ENCODE measurements at regions not wholly inside any gene's neighbourhood (a gene's known extent, or its start where the extent isn't known, plus 50 kb on each side); places are given as distances from the start of the nearest gene placed in this dataset.

DNA sequence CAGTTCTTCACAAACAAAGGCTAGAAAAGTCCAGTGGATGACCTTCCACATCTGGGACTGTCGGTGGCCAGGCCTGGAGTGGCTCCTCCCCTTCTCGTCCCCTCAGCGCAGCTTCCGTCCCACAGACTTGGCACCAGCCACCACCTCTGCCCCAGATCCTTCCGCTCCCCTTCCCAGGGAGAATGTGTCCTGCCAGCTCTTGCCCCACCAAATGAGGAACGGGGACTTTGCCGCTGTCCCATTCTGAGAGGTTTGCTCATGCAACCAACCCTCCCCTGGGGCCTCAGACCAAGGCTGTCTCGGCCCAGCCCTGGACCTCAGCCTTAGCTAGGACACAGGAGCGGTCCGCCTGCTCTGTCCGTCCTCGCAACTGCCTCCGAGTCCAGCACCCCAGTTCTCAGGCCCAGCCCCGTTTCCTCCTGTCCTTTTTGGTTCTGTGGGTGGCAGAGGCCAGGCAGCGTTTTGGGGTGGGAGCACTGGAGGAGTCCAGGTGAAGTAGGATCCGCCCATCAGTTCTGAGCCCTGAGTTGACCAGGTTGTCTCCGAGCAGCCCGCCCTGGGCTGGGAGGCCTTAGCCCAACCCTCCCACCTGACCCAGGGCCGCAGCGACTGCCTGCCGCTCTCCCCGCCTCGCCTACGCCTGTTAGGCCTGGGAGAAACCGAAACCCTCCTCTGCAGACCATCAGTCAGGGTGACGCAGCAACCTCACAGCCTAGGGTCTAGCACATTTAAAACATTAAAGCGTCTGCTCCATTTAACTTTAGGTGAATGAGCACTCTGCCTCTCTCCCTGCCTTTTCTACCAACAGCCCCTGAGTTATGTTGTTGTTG, 284.3 kb downstream of the FOXO1 start:
- ChIA-PET CTCF (no interaction called here), POLR2A (interaction anchor here (0.5 kb wide), 1 partner anchor 624 kb away, joined by 3 read pairs; no protein-coding TSS in a partner anchor)
- Histone ChIP-seq H3K4me1 (ENCODE audit: control insufficient read depth, insufficient read depth, low read length) (no peaks in the 10 kb centered on the region), H3K4me3 (ENCODE audit: low read depth, low read length) (no peak overlapping the region), H3K9me3 (ENCODE audit: control insufficient read depth, insufficient read depth, low read depth, low read length) (no peaks in the 10 kb centered on the region), H3K27ac (ENCODE audit: extremely low read depth, low read depth, low read length) (no peak overlapping the region), H3K36me3 (ENCODE audit: control insufficient read depth in 2 of 2, insufficient read depth in 1 of 2, low read length in 2 of 2) (no peaks in the 10 kb centered on the region)
- TF ChIP-seq REPIN1 (tag by site-specific recombination; IDR thresholded peaks at IDR 0.05; ENCODE audit: low read depth) (no peak), ZNF843 (tag by site-specific recombination; IDR thresholded peaks at IDR 0.05) (no peak), ZNF404 (tag by site-specific recombination; IDR thresholded peaks at IDR 0.05) (no peak), ZNF510 (tag by site-specific recombination; IDR thresholded peaks at IDR 0.05; ENCODE audit: insufficient replicate concordance) (no peak), ZNF585B (tag by site-specific recombination; IDR thresholded peaks at IDR 0.05) (no peak), KLF1 (tag by site-specific recombination; IDR thresholded peaks at IDR 0.05) (no peak), ZBTB48 (tag by site-specific recombination; IDR thresholded peaks at IDR 0.05) (no peak), ZNF701 (tag by site-specific recombination; IDR thresholded peaks at IDR 0.05) (no peak), WT1 (tag by site-specific recombination; IDR thresholded peaks at IDR 0.05) (no peak)
- TF ChIP-seq, protein P1, sequence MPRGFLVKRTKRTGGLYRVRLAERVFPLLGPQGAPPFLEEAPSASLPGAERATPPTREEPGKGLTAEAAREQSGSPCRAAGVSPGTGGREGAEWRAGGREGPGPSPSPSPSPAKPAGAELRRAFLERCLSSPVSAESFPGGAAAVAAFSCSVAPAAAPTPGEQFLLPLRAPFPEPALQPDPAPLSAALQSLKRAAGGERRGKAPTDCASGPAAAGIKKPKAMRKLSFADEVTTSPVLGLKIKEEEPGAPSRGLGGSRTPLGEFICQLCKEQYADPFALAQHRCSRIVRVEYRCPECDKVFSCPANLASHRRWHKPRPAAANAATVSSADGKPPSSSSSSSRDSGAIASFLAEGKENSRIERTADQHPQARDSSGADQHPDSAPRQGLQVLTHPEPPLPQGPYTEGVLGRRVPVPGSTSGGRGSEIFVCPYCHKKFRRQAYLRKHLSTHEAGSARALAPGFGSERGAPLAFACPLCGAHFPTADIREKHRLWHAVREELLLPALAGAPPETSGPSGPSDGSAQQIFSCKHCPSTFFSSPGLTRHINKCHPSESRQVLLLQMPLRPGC (tag by site-specific recombination; IDR thresholded peaks at IDR 0.05), result no peak
- TF ChIP-seq, protein P2, sequence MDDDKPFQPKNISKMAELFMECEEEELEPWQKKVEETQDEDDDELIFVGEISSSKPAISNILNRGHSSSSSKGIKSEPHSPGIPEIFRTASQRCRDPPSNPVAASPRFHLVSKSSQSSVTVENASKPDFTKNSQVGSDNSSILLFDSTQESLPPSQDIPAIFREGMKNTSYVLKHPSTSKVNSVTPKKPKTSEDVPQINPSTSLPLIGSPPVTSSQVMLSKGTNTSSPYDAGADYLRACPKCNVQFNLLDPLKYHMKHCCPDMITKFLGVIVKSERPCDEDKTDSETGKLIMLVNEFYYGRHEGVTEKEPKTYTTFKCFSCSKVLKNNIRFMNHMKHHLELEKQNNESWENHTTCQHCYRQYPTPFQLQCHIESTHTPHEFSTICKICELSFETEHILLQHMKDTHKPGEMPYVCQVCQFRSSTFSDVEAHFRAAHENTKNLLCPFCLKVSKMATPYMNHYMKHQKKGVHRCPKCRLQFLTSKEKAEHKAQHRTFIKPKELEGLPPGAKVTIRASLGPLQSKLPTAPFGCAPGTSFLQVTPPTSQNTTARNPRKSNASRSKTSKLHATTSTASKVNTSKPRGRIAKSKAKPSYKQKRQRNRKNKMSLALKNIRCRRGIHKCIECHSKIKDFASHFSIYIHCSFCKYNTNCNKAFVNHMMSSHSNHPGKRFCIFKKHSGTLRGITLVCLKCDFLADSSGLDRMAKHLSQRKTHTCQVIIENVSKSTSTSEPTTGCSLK (tag by site-specific recombination; IDR thresholded peaks at IDR 0.05), result no peak
- TF ChIP-seq, protein P3, sequence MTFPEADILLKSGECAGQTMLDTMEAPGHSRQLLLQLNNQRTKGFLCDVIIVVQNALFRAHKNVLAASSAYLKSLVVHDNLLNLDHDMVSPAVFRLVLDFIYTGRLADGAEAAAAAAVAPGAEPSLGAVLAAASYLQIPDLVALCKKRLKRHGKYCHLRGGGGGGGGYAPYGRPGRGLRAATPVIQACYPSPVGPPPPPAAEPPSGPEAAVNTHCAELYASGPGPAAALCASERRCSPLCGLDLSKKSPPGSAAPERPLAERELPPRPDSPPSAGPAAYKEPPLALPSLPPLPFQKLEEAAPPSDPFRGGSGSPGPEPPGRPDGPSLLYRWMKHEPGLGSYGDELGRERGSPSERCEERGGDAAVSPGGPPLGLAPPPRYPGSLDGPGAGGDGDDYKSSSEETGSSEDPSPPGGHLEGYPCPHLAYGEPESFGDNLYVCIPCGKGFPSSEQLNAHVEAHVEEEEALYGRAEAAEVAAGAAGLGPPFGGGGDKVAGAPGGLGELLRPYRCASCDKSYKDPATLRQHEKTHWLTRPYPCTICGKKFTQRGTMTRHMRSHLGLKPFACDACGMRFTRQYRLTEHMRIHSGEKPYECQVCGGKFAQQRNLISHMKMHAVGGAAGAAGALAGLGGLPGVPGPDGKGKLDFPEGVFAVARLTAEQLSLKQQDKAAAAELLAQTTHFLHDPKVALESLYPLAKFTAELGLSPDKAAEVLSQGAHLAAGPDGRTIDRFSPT (tag by site-specific recombination; IDR thresholded peaks at IDR 0.05), result no peak
- TF ChIP-seq, protein P4, sequence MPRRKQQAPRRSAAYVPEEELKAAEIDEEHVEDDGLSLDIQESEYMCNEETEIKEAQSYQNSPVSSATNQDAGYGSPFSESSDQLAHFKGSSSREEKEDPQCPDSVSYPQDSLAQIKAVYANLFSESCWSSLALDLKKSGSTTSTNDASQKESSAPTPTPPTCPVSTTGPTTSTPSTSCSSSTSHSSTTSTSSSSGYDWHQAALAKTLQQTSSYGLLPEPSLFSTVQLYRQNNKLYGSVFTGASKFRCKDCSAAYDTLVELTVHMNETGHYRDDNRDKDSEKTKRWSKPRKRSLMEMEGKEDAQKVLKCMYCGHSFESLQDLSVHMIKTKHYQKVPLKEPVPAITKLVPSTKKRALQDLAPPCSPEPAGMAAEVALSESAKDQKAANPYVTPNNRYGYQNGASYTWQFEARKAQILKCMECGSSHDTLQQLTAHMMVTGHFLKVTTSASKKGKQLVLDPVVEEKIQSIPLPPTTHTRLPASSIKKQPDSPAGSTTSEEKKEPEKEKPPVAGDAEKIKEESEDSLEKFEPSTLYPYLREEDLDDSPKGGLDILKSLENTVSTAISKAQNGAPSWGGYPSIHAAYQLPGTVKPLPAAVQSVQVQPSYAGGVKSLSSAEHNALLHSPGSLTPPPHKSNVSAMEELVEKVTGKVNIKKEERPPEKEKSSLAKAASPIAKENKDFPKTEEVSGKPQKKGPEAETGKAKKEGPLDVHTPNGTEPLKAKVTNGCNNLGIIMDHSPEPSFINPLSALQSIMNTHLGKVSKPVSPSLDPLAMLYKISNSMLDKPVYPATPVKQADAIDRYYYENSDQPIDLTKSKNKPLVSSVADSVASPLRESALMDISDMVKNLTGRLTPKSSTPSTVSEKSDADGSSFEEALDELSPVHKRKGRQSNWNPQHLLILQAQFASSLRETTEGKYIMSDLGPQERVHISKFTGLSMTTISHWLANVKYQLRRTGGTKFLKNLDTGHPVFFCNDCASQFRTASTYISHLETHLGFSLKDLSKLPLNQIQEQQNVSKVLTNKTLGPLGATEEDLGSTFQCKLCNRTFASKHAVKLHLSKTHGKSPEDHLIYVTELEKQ (tag by site-specific recombination; IDR thresholded peaks at IDR 0.05; ENCODE audit: borderline replicate concordance), result no peak

DNA sequence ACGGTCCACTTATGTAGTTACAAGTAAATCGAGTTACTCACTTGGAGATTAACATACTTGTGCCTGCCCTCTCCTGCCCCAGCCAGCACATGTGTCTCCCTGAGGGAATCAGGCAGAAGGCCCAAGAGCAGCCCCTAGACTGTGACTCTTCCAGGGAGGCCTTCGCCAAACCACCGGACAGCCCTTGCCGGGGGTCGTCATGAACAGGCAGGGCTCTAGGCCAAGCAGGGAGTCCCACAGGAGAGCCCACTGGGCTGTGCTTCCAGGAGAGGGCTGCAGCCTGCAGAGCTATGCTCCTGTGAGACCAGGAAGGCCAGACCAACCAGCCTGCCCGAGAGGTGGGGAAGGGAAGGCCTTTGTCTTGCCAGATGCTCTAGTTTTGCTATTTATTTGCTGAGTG, 283.3 kb downstream of the FOXO1 start:
- Histone ChIP-seq H3K9me3 (ENCODE audit: control insufficient read depth, insufficient read depth, low read depth, low read length) (no peaks in the 10 kb centered on the region), H3K4me1 (ENCODE audit: control insufficient read depth, insufficient read depth, low read length) (no peaks in the 10 kb centered on the region), H3K27ac (ENCODE audit: extremely low read depth, low read depth, low read length) (no peak overlapping the region), H3K36me3 (ENCODE audit: control insufficient read depth in 2 of 2, insufficient read depth in 1 of 2, low read length in 2 of 2) (no peaks in the 10 kb centered on the region), H3K4me3 (ENCODE audit: low read depth, low read length) (no peak overlapping the region)
- ChIA-PET POLR2A (no interaction called here), CTCF (no interaction called here)
- no peak for TF ChIP-seq MEIS1 (CRISPR knock-in tag; IDR thresholded peaks at IDR 0.05; ENCODE audit: borderline replicate concordance)
- TF ChIP-seq ZNF391 (tag by site-specific recombination; IDR thresholded peaks at IDR 0.05; ENCODE audit: borderline replicate concordance, low read depth), result no peak
- no peak for TF ChIP-seq ZNF768 (tag by site-specific recombination; IDR thresholded peaks at IDR 0.05)
- TF ChIP-seq KLF10 (tag by site-specific recombination; IDR thresholded peaks at IDR 0.05), result no peak
- no peak for TF ChIP-seq ZNF501 (tag by site-specific recombination; IDR thresholded peaks at IDR 0.05)
- TF ChIP-seq, protein P3 (tag by site-specific recombination; IDR thresholded peaks at IDR 0.05), result no peak
- TF ChIP-seq SETDB1 (IDR thresholded peaks at IDR 0.05; ENCODE audit: insufficient read length, low read length), result no peak
- TF ChIP-seq ZNF548 (tag by site-specific recombination; IDR thresholded peaks at IDR 0.05), result no peak
- no peak for TF ChIP-seq ZNF132 (tag by site-specific recombination; IDR thresholded peaks at IDR 0.05; ENCODE audit: borderline replicate concordance)
- no peak for TF ChIP-seq ZNF837 (tag by site-specific recombination; IDR thresholded peaks at IDR 0.05)
